Hematopoietic multipotent progenitor cell (in vitro differentiated cells): ENCODE measurements at regions not wholly inside any gene's neighbourhood (a gene's known extent, or its start where the extent isn't known, plus 50 kb on each side); places are given as distances from the start of the nearest gene placed in this dataset.

ENCODE experiments used
- DNase-seq, 3 donors: peaks; one replicate each; pipeline ENCODE4 v3.0.0-alpha.2; 2011 to 2015; ENCODE audit warnings: low read depth in 2 of 3, low spot score in 2 of 3

DNA sequence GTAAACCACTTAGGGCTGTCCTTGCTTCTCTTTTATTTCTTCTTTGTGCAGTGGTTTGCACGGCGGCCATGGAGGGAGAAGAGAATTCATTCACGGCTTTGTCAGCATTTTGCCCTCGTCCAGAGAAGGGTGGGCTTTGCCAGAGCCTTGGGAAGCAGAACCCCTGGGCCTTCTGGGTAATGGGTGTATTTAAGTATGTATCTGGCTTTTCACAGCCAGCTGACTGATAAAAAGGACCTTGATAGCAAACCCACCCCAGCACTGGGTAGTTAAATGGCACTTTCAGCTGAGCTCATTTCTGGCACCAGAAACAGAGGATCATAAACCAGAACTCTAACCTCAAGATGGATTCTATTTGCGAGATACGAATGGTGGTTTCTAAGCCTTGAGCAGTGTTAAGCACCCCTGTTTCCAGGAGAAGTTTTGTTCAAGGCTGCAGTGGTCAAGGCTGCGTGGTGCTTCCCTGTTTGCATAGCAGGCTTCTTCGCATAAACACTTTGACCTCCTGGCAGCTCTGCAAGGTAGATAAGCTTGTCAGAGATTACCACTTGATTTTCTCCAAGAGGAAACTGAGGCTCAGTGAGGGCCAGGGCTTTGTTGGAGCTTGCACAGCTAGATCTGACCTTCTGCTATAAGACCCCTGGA, 441.6 kb upstream of the KLF4 start:
- DNase-seq = no peak

DNA sequence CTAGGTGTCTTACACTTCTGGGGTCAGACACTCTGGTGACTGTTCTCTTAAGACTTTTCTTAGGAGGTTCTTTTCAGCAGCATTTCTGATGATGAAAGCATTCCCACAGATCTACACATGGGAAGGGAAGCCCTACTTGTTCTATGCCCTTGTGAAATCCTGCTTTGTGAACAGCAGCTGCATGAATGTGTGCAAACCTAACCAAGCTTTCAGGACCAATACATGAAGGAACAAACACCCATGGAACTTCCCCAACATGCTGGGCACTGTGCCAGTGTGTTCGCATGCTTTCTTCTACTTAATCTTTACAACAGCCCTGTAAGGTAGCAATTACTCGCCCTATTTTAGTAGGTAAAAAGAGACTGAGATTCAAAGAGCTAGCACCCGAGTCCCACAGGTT, 439.9 kb upstream of the KLF4 start:
- DNase-seq = peak in 2 of 3 donors; percentile 47 to 88

DNA sequence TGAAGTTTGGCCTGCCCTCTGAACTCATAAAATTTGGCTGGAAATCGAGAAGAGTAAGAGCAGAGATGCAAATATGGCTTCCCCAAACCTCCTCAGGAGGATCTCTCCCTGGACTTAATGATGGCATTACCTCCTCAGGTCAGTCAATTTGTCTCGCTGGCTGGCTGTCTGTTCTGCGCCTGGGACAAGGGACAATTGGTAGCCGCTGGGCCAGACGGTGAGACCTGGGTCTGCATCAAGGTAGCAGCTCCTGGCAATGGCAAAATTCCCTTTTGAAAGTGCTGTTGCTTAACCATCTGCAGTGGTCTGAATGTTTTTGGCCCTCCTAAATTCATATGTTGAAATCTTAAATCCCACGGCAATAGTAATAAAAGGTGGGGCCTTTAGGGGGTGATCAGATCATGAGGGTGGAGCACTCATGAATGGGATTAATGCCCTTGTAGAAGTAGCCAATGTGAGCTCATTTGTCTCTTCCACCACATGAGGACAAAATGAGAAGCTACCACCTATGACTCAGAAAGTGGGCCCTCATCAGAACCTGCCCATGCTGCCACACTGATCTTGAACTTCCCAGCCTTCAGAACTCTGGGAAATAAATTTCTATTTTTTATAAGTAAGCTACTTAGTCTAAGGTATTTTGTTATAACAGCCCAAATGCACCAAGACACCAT, 439.3 kb upstream of the KLF4 start:
- DNase-seq = no peak

DNA sequence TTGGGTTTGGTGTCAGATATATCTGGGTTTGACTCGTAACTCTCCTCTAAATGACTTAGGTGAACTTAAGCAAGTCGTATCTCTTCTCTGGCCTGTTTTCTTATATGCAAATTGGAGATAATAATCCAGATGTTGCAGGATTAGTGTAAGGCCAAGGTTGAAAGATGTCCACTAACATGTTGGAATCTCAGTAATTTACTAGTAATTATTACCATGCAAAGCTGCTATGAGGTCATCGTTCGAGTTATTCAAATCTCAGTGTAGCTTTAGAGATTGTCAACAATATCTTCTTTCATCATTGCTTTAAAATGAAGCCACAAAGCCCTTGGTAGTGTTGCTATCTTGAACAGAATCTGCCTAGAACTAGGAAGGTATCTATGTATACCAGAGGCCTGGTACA, 437.7 kb upstream of the KLF4 start:
- DNase-seq = no peak

DNA sequence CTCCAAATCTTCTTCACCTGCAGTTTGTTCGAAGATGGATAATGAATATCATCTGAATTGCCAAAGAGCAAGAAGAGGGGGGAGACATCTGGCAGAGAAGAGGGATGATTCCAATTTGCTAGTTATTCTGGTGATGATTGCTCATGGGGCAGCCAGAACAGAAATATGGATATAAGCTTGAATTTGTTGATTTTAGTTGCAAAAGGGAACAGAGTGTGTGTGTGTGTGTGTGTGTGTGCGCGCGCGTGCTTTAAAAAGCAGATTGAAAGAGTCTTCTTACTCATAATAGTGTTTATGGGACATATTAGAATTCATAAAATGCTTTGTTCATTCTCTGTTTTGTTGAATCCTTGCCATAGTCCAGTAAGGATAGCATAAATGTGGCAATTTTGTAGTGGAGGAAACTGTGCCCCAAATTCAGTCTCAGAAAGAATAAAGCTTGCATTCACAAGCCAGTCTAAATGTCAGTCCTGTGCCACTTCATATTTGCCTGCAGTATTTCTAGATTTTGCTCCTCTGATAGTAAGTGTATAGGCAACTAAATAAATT, 436.3 kb upstream of the KLF4 start:
- no peak for DNase-seq

DNA sequence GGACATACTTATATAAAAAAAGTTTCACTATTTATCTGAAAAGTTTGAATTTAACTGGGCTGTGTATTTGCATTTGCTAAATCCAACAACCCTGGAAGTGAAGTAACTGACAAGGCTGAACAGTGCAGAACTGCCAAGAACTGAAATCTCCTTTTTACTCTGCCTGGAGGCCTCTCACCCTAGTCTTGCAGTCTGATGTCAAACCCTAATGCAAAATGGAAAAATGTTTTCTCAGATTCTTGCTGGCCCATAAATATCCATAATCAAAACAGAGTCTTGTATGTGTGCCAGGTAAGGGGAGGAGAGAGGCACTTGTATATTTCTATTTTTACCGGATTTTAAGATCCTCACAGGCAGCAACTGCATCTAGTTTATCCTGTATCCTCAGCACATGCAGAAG, 432.7 kb upstream of the KLF4 start:
- no peak for DNase-seq

DNA sequence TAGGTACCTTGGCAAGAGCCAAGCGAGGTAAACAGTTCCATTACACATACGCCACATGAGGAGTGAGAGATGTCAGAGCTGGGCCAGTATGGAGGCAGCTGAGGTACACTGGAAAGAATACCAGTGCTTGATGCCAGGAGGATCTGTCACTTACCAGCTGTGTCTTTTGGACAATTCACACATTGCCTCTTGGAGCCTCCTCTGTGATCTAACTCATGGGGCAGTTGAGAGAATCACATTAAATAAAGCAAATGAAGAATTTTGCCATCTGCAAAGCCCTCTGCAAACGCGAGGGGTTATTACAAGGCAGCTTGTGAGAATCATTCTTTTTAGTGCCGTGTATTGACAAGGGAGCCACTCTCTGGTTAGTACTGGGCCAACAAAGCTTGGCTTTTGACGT, 429.7 kb upstream of the KLF4 start:
- DNase-seq = no peak

DNA sequence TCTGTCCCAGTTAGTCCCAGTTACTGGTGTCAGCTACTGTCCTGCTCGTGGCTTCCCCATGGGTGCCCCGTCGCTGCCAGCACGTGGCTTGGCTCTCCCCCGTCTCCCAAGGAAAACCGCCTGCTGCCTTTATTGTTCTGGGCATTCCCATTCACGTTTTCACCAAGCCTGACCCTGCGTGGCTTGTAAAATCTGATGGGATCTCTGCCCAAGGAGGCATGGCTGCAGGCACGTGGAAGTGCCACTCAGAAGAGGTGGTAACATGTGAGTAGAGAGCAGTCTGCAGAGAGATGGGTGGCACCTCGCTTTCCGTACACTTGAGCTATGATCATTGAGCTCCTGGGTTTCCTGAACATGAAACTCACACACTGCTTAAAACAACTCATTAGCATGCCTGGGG, 429.2 kb upstream of the KLF4 start:
- no peak for DNase-seq

DNA sequence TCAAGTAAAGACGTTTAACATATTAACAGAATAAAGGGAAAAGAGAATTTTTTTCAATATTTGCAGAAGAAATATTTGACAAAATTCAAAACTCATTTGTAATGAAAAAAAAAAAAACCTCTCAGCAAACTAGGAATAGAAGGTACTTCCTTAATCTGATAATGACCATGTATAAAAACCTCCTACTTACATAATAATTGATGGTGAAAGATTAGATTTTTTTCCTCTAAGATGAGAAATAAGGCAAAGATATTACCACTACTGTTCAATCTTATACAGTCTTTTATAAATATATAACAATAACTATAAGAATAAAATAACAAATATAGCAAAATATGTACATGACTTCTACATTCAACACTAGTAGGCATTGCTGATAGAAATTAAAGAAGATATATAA, 424.6 kb upstream of the KLF4 start:
- no peak for DNase-seq

DNA sequence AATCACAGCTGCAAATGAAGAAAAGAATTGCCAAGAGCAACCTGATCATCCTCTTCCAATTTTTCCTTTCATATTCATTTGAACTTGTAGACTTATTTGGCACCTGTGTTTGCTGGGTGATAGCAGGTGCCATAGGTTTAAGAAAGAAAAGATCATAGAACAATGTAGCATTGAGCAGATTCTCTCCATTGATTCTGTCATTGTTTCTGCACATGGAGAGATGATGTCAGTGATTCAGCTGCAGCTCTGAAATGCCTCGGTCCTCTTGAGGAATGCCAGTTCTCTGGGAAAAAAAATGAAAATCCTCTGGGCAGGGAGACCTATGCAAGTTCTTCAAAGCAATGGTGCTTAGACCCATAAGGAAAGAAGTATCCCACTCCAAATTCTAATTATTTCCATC, 418.1 kb upstream of the KLF4 start:
- DNase-seq = no peak

DNA sequence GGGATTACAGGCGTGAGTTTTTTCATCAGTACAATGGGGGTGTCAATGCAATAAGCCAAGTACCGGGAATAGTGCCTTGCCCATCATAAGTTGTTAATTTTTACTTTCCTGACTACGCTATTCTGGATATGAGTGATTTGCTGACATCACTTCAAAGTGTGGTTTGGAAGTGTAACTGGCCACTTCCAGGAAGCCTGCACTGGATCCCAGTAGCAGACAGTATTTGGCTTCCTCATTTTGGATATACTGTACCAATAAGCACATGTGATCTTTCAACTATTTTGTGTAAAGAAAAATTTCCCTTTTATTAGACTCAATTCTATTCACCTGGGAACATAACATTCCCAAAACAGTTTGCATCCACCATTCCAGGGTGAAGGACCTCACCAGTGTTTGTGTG, 417.7 kb upstream of the KLF4 start:
- no peak for DNase-seq

DNA sequence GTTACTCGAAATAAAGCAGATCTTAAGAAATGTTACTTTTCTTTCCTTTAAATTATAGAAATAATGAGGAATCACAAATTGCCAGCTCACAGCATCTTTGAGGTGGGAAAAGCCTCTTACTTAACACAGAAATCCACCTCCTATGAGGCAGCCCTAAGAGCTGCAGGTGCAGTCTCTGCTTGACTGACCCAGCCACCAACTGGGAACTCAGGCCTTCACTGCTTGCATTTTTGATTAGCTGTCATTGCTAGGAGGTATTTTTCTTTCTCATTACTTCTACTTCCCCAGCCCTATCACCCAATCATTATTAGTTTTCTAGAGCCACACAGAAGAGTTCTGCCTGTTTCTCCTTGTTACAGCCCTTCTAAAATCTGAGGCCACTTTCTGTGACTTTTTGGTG, 416.5 kb upstream of the KLF4 start:
- no peak for DNase-seq

DNA sequence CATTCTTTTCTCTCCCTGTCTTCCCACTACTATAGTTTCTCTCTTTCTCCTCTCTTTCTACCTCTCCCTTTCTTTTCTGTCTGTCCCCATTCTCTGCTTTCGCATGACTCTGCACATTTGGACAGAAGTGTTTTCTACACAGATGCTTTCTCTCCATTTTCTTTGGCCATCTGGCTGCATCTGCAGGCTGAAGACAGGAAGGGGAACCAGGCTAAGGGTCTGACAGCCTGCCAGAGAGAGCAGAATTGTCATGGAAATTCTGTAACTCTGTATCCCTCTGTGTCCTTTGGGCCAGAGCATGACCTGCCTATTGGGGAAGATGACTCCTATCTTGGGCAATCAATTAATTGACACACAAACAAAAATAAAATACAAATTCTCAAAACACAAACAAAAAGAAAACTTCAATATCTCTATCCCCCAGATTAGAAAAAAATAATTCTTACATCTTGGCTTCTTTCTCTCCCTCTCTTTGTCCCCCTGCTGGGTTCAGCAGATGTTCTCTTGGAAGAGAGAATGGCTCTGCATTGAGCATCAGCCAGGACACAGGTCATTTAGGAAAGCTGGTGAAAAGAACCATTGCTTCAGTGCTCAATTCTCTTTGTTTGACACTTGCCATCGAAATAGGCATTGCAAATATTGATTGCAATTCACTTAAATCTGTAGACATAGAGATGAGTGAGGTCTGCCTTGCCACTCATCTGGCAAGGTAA, 415.9 kb upstream of the KLF4 start:
- DNase-seq = peak in 1 of 3 donors; percentile 57

DNA sequence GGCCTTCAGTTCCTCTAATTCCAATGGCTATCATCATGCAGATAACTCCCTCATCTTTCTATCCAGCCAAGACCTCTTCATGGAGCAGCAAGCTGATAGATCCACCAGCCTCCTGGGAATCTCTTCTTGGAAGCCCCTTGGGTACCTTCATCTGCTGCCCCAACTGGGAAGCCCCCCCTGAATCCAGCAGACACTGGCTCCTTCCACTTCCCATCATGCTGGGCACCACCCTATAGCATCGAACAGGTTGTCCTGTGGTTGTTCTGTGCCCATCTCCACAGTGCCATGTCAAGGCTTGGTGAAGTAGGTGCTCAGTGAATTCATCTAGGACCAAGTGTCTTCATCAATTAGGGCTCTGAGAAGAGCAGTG, 410.4 kb upstream of the KLF4 start:
- DNase-seq = no peak

DNA sequence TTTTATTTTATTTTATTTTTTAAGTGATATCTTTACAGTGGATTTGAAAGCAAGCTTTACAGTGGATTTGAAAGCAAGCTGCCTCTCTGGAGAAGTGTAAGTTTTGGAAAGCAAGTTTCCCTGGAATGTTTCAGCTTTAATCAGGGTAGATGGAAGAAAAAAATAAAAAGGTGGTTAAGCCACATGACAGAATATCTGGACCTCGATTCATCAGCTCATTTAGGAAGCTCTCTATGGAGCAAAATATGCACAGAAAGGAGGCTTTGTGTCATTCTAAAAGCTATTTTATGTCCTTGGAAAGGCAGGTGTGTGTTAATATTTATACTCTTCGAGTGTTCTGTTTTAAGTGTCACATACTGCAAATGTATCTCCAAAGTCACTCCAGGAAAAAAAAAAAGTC, 409.2 kb upstream of the KLF4 start:
- DNase-seq = no peak

DNA sequence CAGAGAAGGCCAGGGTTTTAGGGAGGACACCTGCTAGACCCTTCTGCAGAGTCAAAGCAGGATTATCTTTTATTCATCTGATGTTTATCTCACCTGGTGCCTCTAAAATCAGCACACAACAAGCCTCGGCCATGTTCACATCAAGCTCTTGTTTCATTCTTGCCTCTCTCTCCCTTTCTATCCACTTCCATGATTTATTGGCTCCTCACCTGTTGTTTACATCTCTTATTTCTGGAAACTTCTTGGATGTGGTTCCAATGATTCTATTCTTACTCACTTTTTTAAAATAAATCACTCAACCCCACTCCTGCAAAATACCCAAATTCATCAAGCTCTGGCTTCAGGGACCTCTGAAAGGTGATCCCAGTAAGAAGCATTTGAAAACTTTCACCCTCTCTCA, 407.0 kb upstream of the KLF4 start:
- no peak for DNase-seq

DNA sequence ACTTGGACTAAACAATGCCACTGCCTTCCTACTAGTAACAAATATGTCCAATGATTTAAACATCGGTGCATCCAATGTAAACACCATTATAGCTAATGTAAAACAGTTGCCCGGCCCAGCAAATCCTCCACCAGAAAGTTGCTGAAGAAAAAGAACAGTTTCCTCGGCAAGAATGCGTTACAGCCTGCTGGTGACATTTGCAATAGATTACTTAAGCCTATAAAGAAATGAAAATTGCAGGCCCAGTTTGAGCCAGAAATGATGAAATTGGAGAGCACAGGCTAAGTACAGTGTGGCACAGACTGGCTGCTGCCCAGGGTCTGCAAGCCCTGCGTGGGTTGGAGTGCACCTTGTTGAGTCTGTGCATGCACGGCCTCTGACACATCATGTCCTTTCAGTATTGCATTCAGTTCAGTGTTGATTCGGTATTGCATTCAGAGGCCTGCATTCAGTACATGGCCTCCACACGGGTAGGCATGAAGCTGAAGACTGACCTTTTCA, 406.0 kb upstream of the KLF4 start:
- DNase-seq = no peak

DNA sequence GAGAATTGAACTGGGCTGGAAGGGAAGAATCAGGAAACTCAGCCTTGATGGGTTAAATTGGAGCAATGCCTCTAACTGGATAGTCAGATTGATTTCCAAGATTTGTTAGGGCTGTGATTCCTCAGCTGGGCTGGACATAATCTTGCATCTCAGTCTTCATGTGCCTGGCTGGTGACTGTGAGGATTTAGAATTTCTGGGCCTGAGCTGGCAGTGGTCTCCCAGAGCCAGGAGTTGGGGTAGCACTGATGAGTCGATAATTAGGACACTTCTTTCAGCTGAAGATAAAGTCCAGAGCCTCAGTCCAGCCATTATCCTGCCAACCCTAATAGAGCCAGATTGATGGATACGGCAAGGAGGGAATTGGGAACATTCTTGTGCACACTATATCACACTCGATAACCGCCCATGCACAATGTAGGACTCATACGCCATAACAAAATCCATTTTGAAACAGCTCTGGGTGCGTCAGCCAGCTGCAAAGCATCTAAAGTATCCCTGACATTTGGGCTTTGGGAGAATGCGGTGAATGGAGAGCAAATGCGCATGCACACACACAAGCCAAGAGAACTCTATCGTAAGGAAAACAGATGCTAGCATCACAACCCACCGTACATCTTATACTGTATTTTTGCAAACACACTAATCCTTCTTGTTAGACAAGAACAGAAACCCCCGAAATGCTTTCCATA, 405.1 kb upstream of the KLF4 start:
- DNase-seq = no peak

DNA sequence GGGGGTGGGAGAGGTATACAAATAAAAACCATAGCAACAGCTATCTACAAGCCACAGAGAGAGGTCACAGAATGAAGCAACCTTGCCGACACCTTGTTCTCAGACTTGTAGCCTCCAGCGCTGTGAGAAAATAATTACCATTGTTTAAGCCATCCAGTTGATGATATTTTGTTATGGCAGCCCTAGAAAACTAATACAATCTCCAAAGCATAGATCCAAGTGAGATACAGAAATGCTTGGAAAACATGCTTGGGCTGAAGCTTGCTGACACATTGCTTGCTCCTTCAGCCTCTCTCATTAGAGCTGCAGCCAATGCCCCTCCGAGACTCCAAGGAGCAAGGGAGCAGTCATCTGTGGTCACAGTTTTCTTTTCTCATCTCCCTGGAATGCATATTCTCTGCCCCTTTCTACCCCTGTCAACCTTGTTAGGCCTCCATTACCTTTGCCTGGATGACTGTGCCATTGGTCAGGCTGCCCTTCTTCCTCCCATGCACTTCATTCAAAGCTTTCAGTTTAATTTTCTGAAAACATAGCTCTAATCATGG, 401.4 kb upstream of the KLF4 start:
- no peak for DNase-seq

DNA sequence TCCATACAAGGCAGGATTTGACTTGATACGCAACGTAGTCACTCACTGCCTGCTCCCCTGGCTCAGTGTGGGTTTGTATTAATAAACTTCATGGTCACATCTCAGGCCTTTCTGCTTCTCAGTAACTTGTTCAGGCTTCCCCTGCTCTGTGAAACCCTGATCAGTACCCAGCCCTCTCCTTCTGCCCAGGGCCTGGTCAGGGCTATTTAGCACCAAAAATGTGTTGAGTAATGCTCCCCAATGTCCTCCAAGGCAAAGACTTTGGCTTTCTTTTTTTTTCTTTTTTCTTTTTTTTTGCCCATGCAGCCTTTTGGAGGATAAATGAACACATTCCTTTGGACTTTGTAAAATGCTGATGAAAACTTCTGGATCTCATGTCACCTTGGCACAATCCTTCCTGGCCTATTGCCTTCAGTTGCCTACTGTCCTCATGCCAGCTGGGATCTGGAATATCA, 399.2 kb upstream of the KLF4 start:
- DNase-seq = no peak

DNA sequence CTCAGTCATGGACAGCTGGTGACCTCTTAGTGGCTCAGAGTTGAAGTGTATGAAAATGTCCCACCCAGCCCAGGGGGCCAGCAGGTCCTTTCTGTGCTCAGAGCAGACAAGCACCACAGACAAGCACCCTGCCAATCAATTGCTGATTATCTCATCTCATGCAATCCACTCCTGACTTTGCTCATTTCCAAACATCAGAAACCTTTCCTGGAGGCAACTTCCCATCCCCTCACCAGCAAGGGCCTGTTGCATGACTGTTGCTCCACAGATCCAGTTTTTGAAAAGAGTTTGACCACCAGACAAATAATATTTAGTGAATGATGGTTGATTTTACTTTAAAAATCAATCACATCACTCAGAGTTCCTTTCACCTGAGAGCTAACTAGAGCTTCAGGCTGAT, 397.3 kb upstream of the KLF4 start:
- no peak for DNase-seq
